Large intestine (tissue), 3 donors: ENCODE measurements at regions not wholly inside any gene's neighbourhood (a gene's known extent, or its start where the extent isn't known, plus 50 kb on each side); places are given as distances from the start of the nearest gene placed in this dataset.
A peak's percentile ranks its signal among the peaks of the same experiment; 100 is the strongest.

ENCODE experiments used
- DNase-seq, 2 donors: peaks; one replicate each; pipeline versions ENCODE4 v3.0.0 to v3.0.0-alpha.2; 2013
- H3K27ac ChIP-seq: one replicate; pipeline ENCODE4 v1.5.1; 2013; ENCODE audit warnings: low read length
- H3K27me3 ChIP-seq: 2 replicates; pipeline ENCODE4 v1.6.1; 2013; ENCODE audit warnings: low read length; ENCODE audit not compliant: control insufficient read depth, insufficient read depth
- H3K36me3 ChIP-seq: 2 replicates; pipeline ENCODE4 v1.6.1; 2013; ENCODE audit warnings: low read length; ENCODE audit not compliant: control insufficient read depth, insufficient read depth
- H3K4me1 ChIP-seq: one replicate; pipeline ENCODE4 v1.6.1; 2013; ENCODE audit warnings: low read length; ENCODE audit not compliant: control insufficient read depth, insufficient read depth
- H3K4me3 ChIP-seq: one replicate; pipeline ENCODE4 v1.5.1; 2013; ENCODE audit warnings: low read length
- H3K9me3 ChIP-seq: one replicate; pipeline ENCODE4 v1.6.1; 2013; ENCODE audit warnings: mild to moderate bottlenecking, low read depth, low read length, moderate library complexity; ENCODE audit not compliant: control insufficient read depth
- WGBS: methylation state at CpG from one replicate; pipeline ENCODE4 v1.1.5; 2013; ENCODE audit warnings: low lambda C conversion rate; ENCODE audit not compliant: insufficient coverage; 5-methylcytosine and 5-hydroxymethylcytosine counted together

DNA sequence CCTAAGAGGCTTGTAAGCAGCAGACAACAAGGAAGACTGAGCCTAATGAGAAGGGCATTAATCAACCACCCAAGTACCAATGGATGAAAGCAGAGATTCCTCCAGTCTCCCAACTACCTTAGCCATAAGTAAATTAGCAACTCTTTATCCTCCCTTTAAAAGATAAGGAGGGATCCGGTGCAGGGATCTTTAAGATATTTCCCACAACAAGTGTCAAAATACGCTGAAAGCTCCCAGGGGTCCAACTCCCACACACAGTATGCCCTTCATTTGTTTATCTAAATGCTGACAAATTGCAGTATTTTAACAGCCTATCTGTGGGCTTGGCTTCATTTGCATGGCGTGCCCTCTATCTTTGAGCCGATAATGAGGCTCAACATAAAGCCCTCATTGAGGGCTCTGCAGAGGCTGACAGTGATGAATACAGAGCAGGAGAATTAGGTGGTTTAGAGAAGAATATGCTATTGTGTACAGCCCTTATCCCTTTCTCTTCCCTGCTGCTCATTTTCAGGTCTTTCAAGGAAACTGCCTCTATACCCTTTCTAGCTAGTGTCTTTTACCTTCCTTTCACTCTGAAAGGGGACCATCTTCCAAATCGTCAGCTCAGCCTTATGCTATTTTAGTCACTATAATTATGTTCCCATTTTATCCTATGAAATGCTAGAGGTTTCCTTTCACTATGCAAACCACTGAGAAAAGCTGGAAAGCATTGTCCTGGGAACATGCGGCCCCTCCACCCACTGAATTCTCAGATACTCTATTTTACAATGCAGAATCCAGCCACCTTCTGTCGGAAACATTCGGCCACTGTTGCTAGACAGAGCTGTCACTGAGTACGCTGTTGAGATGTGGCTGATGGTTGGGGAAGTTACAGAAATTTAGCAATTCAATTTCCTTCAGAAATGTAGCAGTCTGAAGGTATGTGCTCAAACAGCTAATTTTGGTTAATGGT lies 575.2 kb upstream of the JAG1 start:
- Histone ChIP-seq H3K9me3 (no peaks in the 10 kb centered on the region), H3K27me3 (peaks cover 8% of the 10 kb centered on the region), H3K27ac (no peak overlapping the region), H3K36me3 (no peaks in the 10 kb centered on the region), H3K4me3 (no peak overlapping the region), H3K4me1 (no peaks in the 10 kb centered on the region)
- WGBS = 20% methylated on average over 1 of the region's 9 CpGs
- DNase-seq = no peak

DNA sequence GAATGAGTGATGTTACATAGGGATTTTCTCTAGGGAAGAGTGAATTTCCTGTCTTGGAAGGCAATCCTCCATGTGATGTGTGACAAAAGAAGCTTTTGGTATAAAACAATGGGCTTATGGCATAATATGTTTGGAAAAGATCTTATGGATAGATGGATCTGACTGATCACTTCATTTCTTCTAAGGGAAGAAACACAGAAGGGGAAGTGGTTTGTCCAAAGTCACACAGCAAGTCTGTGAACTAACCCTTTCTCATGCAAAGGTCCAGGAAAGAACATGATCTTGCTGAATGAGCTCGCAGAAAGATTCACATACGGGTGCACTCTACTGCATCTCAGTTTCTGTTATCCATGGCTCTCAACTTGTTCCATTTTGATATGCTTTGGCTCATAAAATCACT lies 575.9 kb upstream of the JAG1 start:
- WGBS = 80% methylated on average over 2 of the region's 2 CpGs
- DNase-seq = no peak

DNA sequence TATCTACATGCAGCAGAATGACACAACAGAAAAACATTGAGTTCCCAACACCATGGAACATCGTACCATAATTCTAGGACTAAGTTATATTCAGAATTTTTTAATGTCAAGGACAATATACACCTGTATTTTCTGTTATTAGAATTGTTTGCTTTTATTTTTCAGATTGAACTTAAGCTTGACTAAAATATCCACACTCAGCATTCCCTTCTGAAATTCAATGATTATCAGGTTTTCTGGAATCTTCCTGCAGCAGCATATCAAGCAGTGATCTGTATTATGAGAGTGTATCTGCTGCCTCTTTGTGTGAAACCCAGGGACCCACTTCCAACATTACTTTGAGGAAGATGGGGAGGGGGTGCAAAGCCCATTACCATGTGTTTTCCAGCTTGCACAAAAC lies 578.6 kb upstream of the JAG1 start:
- WGBS = no CpG with 5 or more reads among the region's 1 CpG
- no peak overlapping the region for H3K4me3 ChIP-seq
- H3K27ac ChIP-seq = no peak overlapping the region
- H3K9me3 ChIP-seq = no peaks in the 10 kb centered on the region
- peaks cover 8% of the 10 kb centered on the region for H3K27me3 ChIP-seq
- no peak for DNase-seq
- H3K36me3 ChIP-seq = no peaks in the 10 kb centered on the region
- no peaks in the 10 kb centered on the region for H3K4me1 ChIP-seq

More for the DNA sequence above, 575.9 kb upstream of the JAG1 start:
- H3K4me3 ChIP-seq = no peak overlapping the region
- H3K36me3 ChIP-seq = no peaks in the 10 kb centered on the region
- no peaks in the 10 kb centered on the region for H3K4me1 ChIP-seq
- no peaks in the 10 kb centered on the region for H3K9me3 ChIP-seq
- H3K27ac ChIP-seq = no peak overlapping the region
- peaks cover 8% of the 10 kb centered on the region for H3K27me3 ChIP-seq

DNA sequence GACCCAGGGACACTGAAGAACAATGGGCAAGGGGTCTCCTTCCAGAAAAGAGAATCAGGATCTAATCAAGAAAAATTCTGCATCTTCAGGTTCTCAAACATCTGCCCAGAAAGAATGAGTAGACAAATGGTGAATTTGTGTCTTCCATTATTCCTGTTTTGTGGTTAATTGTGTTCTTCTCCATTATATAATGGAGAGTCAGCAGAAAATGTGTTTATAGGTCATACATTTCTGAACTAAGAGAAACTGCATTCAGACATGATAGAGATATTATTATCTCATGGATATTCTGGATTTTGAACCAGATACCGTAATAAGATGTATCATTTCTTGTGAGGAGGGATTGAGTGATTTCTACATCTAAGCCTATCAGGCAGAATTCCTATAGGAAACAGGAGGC lies 581.7 kb upstream of the JAG1 start:
- Histone ChIP-seq H3K36me3 (no peaks in the 10 kb centered on the region), H3K4me3 (no peak overlapping the region), H3K27ac (no peak overlapping the region), H3K4me1 (no peaks in the 10 kb centered on the region), H3K27me3 (no peaks in the 10 kb centered on the region), H3K9me3 (no peaks in the 10 kb centered on the region)
- no CpG with 5 or more reads among the region's 1 CpG for WGBS
- no peak for DNase-seq

DNA sequence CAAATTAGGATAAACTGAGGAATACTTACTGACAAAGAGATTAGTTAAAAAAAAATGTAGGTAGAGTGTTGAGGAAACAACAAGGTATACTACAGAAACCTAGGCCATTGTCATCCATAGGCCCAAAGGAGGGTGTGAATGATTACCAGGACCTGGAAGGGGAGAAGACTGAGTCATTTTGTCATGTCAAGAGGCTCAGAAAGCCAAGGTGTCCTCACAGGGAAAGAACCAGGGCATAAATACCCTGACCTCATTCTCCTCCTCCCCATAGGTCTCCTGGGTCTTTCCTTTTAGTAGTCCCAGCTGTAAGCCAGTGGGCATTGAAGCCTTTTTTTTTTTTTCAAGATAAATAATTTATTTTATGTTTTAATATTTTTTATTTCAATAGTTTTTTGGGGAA lies 582.1 kb upstream of the JAG1 start:
- H3K4me3 ChIP-seq = no peak overlapping the region
- H3K27me3 ChIP-seq = no peaks in the 10 kb centered on the region
- H3K4me1 ChIP-seq = no peaks in the 10 kb centered on the region
- H3K9me3 ChIP-seq = no peaks in the 10 kb centered on the region
- no peak overlapping the region for H3K27ac ChIP-seq
- DNase-seq = no peak
- no peaks in the 10 kb centered on the region for H3K36me3 ChIP-seq

DNA sequence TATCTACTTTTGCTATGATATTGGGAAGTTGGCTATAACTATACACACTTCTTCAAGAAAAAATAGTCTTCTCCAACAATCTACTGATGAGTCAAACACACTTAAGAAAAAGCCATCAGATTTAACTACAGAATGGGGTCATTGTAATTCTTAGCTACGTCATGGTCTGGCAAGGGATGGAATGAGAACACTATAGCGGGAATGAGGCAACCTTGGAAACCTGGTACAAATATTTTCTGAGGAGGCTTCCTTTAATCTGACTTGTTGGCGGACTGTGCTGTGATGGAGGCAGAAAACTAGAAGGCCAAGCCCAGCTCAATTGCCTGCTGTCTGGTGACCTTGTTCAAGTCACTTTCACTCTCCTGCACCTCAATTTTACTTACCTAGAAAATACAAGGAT lies 586.8 kb upstream of the JAG1 start:
- Histone ChIP-seq H3K4me3 (no peak overlapping the region), H3K4me1 (no peaks in the 10 kb centered on the region), H3K36me3 (no peaks in the 10 kb centered on the region), H3K27me3 (no peaks in the 10 kb centered on the region), H3K27ac (no peak overlapping the region), H3K9me3 (no peaks in the 10 kb centered on the region)
- no peak for DNase-seq
- WGBS = no CpG with 5 or more reads among the region's 3 CpGs

DNA sequence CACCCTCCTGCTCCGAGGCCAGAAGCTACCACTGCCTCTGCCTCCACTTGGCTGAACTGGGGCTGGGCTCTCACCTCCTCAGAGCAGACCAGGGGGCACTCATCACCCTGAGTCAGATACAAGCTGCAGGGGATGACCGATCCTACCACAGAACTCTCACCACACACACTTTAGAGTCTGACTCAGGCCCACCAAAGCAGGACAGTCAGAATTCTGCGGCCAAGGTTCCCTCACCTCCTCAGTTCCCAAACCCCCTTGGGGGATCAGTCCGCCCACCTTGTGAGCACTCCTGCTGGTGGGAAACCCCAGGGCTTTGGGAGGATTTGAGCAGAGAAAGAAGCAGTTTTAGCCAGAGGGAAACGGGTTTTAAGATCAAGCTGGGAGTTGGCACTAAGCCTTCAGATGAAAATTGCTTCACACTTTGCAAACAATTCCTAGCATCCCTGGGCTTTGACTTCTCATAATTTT lies 587.8 kb upstream of the JAG1 start:
- no peak for DNase-seq
- H3K4me1 ChIP-seq = no peaks in the 10 kb centered on the region
- no peaks in the 10 kb centered on the region for H3K27me3 ChIP-seq
- no peak overlapping the region for H3K27ac ChIP-seq
- H3K9me3 ChIP-seq = no peaks in the 10 kb centered on the region
- no peaks in the 10 kb centered on the region for H3K36me3 ChIP-seq
- no peak overlapping the region for H3K4me3 ChIP-seq
- no CpG with 5 or more reads among the region's 5 CpGs for WGBS

DNA sequence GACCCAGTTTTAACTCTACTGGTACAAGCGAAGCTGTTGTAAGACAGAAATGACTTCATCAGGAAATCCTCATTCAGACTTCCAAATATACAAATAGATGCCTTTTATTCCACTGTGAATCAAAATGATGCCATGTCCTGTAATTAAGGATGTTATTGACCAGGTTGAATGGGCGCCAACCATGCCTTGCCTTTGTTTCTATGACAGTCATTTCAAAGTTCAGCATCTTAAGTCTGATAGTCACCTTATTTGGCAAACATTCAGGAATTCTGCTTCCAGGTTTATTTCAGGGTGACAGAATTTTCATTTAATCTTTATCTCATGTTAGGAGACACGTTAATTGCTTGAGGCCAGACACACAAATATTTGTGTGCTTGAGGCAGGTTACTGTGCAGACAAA lies 592.8 kb upstream of the JAG1 start:
- Histone ChIP-seq H3K4me1 (peaks cover 12% of the 10 kb centered on the region), H3K36me3 (no peaks in the 10 kb centered on the region), H3K9me3 (no peaks in the 10 kb centered on the region), H3K27me3 (no peaks in the 10 kb centered on the region), H3K27ac (no peak overlapping the region), H3K4me3 (no peak overlapping the region)
- WGBS = 50% methylated on average over 1 of the region's 3 CpGs
- DNase-seq = no peak

DNA sequence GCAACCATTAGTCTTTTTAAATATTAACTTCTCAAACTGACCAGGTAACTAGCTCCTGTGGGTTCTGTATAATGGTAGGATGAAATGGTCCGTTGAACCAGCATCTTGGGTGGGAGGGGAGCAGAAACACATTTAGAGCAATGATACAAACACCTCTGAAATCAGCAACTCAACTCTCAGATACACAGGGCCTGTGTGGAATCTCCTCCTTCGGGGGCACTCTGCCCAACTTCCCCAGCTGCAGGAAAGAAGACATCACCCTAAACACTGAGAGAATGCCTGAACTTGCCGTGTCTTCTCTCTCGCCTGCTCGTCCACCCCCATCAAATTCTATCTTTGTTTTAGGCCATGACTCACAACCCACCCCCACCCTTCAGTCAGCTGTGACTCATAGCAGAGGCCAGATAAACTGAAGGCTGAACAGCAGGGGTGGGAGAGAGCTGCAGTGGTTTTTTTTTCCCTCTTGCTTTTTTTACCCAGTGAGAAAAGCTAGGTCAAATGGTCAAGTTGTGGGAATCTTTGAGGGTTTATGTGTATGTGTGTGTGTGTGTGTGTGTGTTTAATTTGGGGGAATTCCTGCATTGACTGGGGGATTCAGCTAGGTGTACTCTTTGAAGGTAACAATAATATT lies 593.4 kb upstream of the JAG1 start:
- no peak overlapping the region for H3K4me3 ChIP-seq
- H3K9me3 ChIP-seq = no peaks in the 10 kb centered on the region
- DNase-seq = peak; percentile 25 to 63
- no CpG with 5 or more reads among the region's 5 CpGs for WGBS
- H3K36me3 ChIP-seq = no peaks in the 10 kb centered on the region
- peak overlapping the region; percentile 5 for H3K27ac ChIP-seq
- H3K4me1 ChIP-seq = peaks cover 12% of the 10 kb centered on the region
- H3K27me3 ChIP-seq = no peaks in the 10 kb centered on the region

DNA sequence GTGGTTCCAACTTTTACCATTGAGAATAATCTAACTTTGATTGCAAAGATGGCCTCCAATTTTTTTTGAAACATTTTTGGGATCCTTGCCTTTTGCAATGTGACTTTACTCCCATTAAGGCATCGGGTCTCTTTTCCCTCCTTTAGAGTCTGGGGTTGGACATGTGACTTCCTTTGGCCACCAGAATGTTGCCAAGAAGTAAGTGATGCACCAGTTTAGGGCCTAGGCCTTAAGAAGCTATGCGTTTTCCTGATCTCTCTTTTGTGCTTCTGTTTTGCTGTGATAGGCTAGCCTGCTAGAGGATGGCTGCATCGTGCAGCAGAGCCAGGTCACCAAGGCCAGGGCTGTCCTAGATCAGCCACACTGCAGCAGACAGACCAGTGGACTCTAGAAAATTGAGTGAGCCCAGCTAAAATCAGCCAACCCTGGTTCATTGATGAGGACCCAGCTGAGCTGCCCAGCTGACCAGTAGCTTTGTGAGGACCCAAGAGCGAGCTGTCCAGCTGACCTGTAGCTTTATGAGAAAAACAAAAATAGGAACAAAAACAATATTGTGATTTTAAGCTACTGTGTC lies 594.0 kb upstream of the JAG1 start:
- H3K36me3 ChIP-seq = no peaks in the 10 kb centered on the region
- H3K27ac ChIP-seq = no peak overlapping the region
- WGBS = 80% methylated on average over 1 of the region's 4 CpGs

More for the DNA sequence above, 594.0 kb upstream of the JAG1 start:
- no peak for DNase-seq
- no peak overlapping the region for H3K4me3 ChIP-seq
- H3K27me3 ChIP-seq = no peaks in the 10 kb centered on the region
- H3K9me3 ChIP-seq = no peaks in the 10 kb centered on the region
- H3K4me1 ChIP-seq = peaks cover 12% of the 10 kb centered on the region
